Cardiac fibroblast (primary cell): ENCODE measurements at regions not wholly inside any gene's neighbourhood (a gene's known extent, or its start where the extent isn't known, plus 50 kb on each side); places are given as distances from the start of the nearest gene placed in this dataset.
"Not testable (repeated sequence)": the region's sequence is repeated elsewhere in the genome, so short reads cannot be mapped to it uniquely, and the experiment has no call there.

Source experiments
- DNase-seq, 2 donors: peaks; one replicate each; pipeline versions ENCODE4 v3.0.0 to v3.0.0-alpha.2; 2010; ENCODE audit warnings: low read depth in 2 of 2
- H3K4me3 ChIP-seq, 2 donors: replicated peaks in 1 of 2; 1 replicate in 1 of 2; 2 replicates in 1 of 2; pipeline ENCODE4 v1.5.1; 2011; ENCODE audit warnings: low read depth in 2 of 2, low read length in 2 of 2, mild to moderate bottlenecking in 2 of 2, moderate library complexity in 1 of 2
- CTCF ChIP-seq: IDR thresholded peaks from one replicate; pipeline ENCODE4 v1.5.1; 2011; ENCODE audit warnings: low read depth, mild to moderate bottlenecking, low read length, inconsistent platforms

- TF ChIP-seq CTCF: no peak
- DNase-seq: no peak
- H3K4me3 ChIP-seq: no peak overlapping the region
Measured at GRCh38 chr13:66237411-66238062, 992.6 kb downstream of the PCDH9 start.

GRCh38 chr13:66234159-66234558, 996.0 kb downstream of the PCDH9 start:
- no peak for TF ChIP-seq CTCF

GRCh38 chr13:66231958-66232357, 998.2 kb downstream of the PCDH9 start:
- not testable (repeated sequence) for H3K4me3 ChIP-seq, DNase-seq

More at GRCh38 chr13:66234159-66234558, 996.0 kb downstream of the PCDH9 start:
- H3K4me3 ChIP-seq: no peak overlapping the region
- DNase-seq: no peak

GRCh38 chr13:66225072-66225471, 1005.1 kb downstream of the PCDH9 start:
- DNase-seq: no peak
- no peak for TF ChIP-seq CTCF

GRCh38 chr13:66224663-66225062, 1005.5 kb downstream of the PCDH9 start:
- no peak for DNase-seq
- no peak for TF ChIP-seq CTCF
- H3K4me3 ChIP-seq: no peak overlapping the region

More at GRCh38 chr13:66225072-66225471, 1005.1 kb downstream of the PCDH9 start:
- no peak overlapping the region for H3K4me3 ChIP-seq

GRCh38 chr13:66222926-66223325, 1007.2 kb downstream of the PCDH9 start:
- no peak for TF ChIP-seq CTCF
- DNase-seq: no peak
- H3K4me3 ChIP-seq: no peak overlapping the region

- peak in 1 of 2 donors; percentile 29 for DNase-seq
- no peak for TF ChIP-seq CTCF
- no peak overlapping the region for H3K4me3 ChIP-seq
Measured at GRCh38 chr13:66222127-66222526, 1008.0 kb downstream of the PCDH9 start.
